ENCODE measurements at regions not wholly inside any gene's neighbourhood (a gene's known extent, or its start where the extent isn't known, plus 50 kb on each side); places are given as distances from the start of the nearest gene placed in this dataset.
"Not testable (repeated sequence)": the region's sequence is repeated elsewhere in the genome, so short reads cannot be mapped to it uniquely, and the experiment has no call there.

GRCh38 chr5:127133071-127133470 is 59.8 kb upstream of the C5orf63 start:
- no peak for DNase-seq (ENCODE audit: low spot score)

GRCh38 chr5:127136908-127137307 is 63.6 kb upstream of the C5orf63 start:
- DNase-seq (ENCODE audit: low spot score) = peak; percentile 13

GRCh38 chr5:127143722-127144121 is 70.4 kb upstream of the C5orf63 start:
- no peak for DNase-seq (ENCODE audit: low spot score)

- DNase-seq (ENCODE audit: low spot score) = no peak
Measured at GRCh38 chr5:127153031-127153430, 79.7 kb upstream of the C5orf63 start.

- no peak for DNase-seq (ENCODE audit: low spot score)
Measured at GRCh38 chr5:127153521-127153920, 80.2 kb upstream of the C5orf63 start.

GRCh38 chr5:127163750-127164149 is 90.4 kb upstream of the C5orf63 start:
- no peak for DNase-seq (ENCODE audit: low spot score)

- DNase-seq (ENCODE audit: low spot score) = no peak
Measured at GRCh38 chr5:127170918-127171600, 97.8 kb upstream of the C5orf63 start.

GRCh38 chr5:127176769-127177168 is 103.5 kb upstream of the C5orf63 start:
- no peak for DNase-seq (ENCODE audit: low spot score)

- not testable (repeated sequence) for DNase-seq (ENCODE audit: low spot score)
Measured at GRCh38 chr5:127182631-127183030, 108.0 kb upstream of the MEGF10 start.

GRCh38 chr5:127183332-127183731 is 107.3 kb upstream of the MEGF10 start:
- no peak for DNase-seq (ENCODE audit: low spot score)

GRCh38 chr5:127184851-127185250 is 105.7 kb upstream of the MEGF10 start:
- DNase-seq (ENCODE audit: low spot score) = no peak

- DNase-seq (ENCODE audit: low spot score) = no peak
Measured at GRCh38 chr5:127186657-127187056, 103.9 kb upstream of the MEGF10 start.

- no peak for DNase-seq (ENCODE audit: low spot score)
Measured at GRCh38 chr5:127187706-127188105, 102.9 kb upstream of the MEGF10 start.

- DNase-seq (ENCODE audit: low spot score) = no peak
Measured at GRCh38 chr5:127192150-127192549, 98.4 kb upstream of the MEGF10 start.

- DNase-seq (ENCODE audit: low spot score) = no peak
Measured at GRCh38 chr5:127192836-127193338, 97.7 kb upstream of the MEGF10 start.

- DNase-seq (ENCODE audit: low spot score) = no peak
Measured at GRCh38 chr5:127196042-127196441, 94.6 kb upstream of the MEGF10 start.

- DNase-seq (ENCODE audit: low spot score) = not testable (repeated sequence)
Measured at GRCh38 chr5:127197402-127198167, 93.0 kb upstream of the MEGF10 start.

GRCh38 chr5:127202738-127203137 is 87.9 kb upstream of the MEGF10 start:
- not testable (repeated sequence) for DNase-seq (ENCODE audit: low spot score)

- no peak for DNase-seq (ENCODE audit: low spot score)
Measured at GRCh38 chr5:127203818-127204217, 86.8 kb upstream of the MEGF10 start.

GRCh38 chr5:127205147-127205546 is 85.4 kb upstream of the MEGF10 start:
- DNase-seq (ENCODE audit: low spot score) = no peak

- DNase-seq (ENCODE audit: low spot score) = no peak
Measured at GRCh38 chr5:127206320-127207113, 84.1 kb upstream of the MEGF10 start.

- no peak for DNase-seq (ENCODE audit: low spot score)
Measured at GRCh38 chr5:127210042-127210441, 80.6 kb upstream of the MEGF10 start.

- no peak for DNase-seq (ENCODE audit: low spot score)
Measured at GRCh38 chr5:127213231-127213630, 77.4 kb upstream of the MEGF10 start.

Data from NAMALWA (cell line).